Mesothelial cell of epicardium (in vitro differentiated cells): ENCODE measurements at regions not wholly inside any gene's neighbourhood (a gene's known extent, or its start where the extent isn't known, plus 50 kb on each side); places are given as distances from the start of the nearest gene placed in this dataset.

Experiments
- DNase-seq, 2 experiments: peaks; one replicate each; pipeline ENCODE4 v3.0.0; 2021; ENCODE audit warnings: low spot score in 2 of 2; ENCODE audit not compliant: unreplicated experiment in 2 of 2
- H3K27ac Mint-ChIP-seq: 2 replicates; pipeline ENCODE4 v1.8.0; 2021; ENCODE audit warnings: mixed read lengths
- H3K27me3 Mint-ChIP-seq: 2 replicates; pipeline ENCODE4 v1.8.0; 2021; ENCODE audit warnings: low read depth, mixed read lengths
- H3K36me3 Mint-ChIP-seq: 2 replicates; pipeline ENCODE4 v1.8.0; 2021; ENCODE audit warnings: mixed read lengths
- H3K4me1 Mint-ChIP-seq: 2 replicates; pipeline ENCODE4 v1.8.0; 2021; ENCODE audit warnings: mixed read lengths
- H3K4me3 Mint-ChIP-seq: 2 replicates; pipeline ENCODE4 v1.8.0; 2021; ENCODE audit warnings: mild to moderate bottlenecking, moderate library complexity, mixed read lengths
- H3K9me3 Mint-ChIP-seq: 2 replicates; pipeline ENCODE4 v1.8.0; 2021; ENCODE audit warnings: mixed read lengths
- TF ChIP-seq, protein P1 (sequence below): fragments of 200-600 bp; sonication (generic); IDR thresholded peaks from one replicate; pipeline ENCODE4 v1.5.0; 2021; ENCODE audit warnings: antibody characterized with exemption; ENCODE audit not compliant: unreplicated experiment

DNA sequence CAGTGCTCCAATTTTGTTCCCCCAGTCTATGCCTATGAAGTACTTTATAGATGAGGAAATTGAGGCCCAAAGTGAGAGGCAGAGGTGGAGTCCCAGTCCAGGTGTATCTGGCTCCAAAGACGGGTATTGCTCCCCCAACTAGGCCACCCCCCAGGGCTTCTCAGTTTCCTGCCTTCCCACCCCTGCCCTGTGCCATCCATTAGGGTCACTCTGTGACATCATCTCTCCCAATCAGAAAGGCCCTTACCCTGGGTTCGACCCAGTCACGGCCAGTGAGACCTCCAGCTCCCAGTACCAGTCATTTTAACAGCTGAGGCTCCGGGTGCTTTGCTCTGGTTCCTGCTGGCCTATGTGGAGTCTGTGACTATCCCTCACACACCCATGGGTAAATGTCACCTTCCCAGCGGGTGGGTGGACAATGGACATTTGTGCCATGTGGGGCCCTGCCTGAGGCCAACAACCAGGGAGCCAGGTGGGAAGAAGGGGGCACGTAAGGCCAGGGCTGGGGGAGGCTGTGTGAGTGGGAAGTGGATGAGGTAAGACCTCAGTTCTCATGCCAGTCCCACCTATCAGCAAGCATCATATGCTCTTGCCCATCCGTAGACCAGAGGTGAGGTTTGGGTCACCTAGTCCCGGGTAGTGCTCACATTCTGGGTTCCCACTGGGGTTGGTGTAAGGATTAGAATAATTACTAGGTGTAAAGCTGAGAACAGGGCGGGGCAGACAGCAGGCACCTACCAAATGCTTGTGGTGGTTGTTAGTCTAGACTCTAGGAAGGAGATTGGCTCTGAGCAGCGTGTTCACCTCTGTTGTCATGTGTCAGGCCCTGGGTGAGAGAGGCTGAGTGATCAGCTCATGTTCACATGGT is 685.9 kb downstream of the MATN1 start:
- H3K4me1 Mint-ChIP-seq: no peaks in the 10 kb centered on the region
- H3K27ac Mint-ChIP-seq: no peak overlapping the region
- DNase-seq: peak in 1 of 2 experiments; percentile 31

DNA sequence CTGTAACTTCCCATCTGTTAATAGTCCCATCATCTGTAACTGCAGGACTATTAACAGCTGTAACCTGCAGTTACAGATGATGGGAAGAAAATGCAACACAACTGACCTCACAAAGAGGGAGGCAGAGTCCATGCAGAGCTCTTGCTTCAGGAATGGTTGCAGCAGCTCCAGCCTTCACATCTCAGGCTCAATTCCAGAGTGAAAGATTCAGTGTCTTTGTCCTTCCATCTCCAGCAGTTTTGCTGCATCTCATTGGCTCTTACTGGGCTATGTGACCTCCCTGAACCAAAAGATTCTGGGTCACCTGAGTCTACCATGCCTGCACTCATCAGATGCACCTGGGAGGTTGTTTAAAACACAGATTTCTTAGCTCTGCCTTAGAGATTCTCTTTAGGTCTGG is 686.7 kb downstream of the MATN1 start:
- no peak overlapping the region for H3K27ac Mint-ChIP-seq
- TF ChIP-seq, protein P1, sequence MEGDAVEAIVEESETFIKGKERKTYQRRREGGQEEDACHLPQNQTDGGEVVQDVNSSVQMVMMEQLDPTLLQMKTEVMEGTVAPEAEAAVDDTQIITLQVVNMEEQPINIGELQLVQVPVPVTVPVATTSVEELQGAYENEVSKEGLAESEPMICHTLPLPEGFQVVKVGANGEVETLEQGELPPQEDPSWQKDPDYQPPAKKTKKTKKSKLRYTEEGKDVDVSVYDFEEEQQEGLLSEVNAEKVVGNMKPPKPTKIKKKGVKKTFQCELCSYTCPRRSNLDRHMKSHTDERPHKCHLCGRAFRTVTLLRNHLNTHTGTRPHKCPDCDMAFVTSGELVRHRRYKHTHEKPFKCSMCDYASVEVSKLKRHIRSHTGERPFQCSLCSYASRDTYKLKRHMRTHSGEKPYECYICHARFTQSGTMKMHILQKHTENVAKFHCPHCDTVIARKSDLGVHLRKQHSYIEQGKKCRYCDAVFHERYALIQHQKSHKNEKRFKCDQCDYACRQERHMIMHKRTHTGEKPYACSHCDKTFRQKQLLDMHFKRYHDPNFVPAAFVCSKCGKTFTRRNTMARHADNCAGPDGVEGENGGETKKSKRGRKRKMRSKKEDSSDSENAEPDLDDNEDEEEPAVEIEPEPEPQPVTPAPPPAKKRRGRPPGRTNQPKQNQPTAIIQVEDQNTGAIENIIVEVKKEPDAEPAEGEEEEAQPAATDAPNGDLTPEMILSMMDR: no peak
- no peak overlapping the region for H3K4me3 Mint-ChIP-seq
- H3K9me3 Mint-ChIP-seq: peaks cover 4% of the 10 kb centered on the region
- H3K27me3 Mint-ChIP-seq: no peaks in the 10 kb centered on the region
- no peaks in the 10 kb centered on the region for H3K4me1 Mint-ChIP-seq
- no peak for DNase-seq
- H3K36me3 Mint-ChIP-seq: no peaks in the 10 kb centered on the region

More for the DNA sequence above, 685.9 kb downstream of the MATN1 start:
- H3K27me3 Mint-ChIP-seq: no peaks in the 10 kb centered on the region
- TF ChIP-seq, protein P1: no peak
- peaks cover 4% of the 10 kb centered on the region for H3K9me3 Mint-ChIP-seq
- no peak overlapping the region for H3K4me3 Mint-ChIP-seq
- H3K36me3 Mint-ChIP-seq: no peaks in the 10 kb centered on the region

DNA sequence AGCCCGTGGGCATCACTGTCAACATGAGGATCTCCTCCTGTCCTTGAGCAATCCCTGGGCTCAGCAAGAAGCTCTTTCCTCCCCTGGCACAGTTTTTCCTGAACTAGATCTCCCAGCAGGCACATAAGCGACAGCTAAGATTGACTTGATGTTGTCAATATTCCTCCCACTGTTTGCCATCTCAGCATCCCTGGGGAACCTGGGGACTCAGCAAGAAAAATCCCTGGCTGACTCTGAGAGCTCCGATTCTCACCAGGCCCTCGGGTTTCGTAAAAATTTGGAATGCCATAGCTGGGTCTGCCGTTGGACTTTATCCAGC is 687.2 kb downstream of the MATN1 start:
- Mint-ChIP-seq H3K27me3 (no peaks in the 10 kb centered on the region), H3K9me3 (peaks cover 4% of the 10 kb centered on the region), H3K36me3 (no peaks in the 10 kb centered on the region), H3K4me1 (no peaks in the 10 kb centered on the region), H3K27ac (no peak overlapping the region), H3K4me3 (no peak overlapping the region)
- TF ChIP-seq, protein P1: no peak
- peak in 1 of 2 experiments; percentile 27 for DNase-seq

DNA sequence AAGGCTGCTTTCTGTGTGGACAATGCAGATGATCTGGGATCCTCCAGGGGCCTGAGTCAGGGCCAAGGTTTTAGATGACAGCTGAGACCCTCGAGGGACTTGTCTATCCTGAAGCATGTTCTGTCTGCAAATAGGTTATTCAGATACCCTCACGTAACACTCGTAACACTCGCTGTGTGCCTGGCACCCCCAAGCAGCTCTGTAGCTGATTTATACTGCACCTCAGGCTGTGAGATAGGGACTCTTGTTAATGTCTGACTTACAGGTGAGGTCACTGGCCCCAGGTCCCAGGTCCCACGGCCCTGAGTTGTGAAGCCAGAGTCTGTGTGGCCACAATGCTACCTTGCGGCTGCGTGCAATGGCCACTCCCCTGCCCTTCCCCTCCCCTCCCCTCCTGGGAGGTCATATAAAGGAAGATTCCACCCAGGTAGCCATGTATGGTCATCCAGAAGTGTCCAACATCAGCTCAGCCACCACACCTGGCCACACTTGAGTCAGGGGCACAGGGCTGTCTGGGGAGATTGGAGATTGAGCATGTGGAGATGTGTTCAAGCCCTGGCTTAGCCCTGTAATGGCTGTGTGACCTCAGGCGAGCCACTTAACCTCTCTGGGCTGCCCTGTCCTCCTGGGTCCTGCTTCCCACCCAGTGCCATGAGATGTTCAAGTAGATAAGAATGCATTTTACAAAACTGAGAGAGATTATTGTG is 687.7 kb downstream of the MATN1 start:
- Mint-ChIP-seq H3K27me3 (peaks cover 3% of the 10 kb centered on the region), H3K9me3 (peaks cover 4% of the 10 kb centered on the region), H3K36me3 (no peaks in the 10 kb centered on the region), H3K4me1 (no peaks in the 10 kb centered on the region), H3K4me3 (no peak overlapping the region), H3K27ac (no peak overlapping the region)
- DNase-seq: peak in 1 of 2 experiments; percentile 28
- TF ChIP-seq, protein P1: no peak

DNA sequence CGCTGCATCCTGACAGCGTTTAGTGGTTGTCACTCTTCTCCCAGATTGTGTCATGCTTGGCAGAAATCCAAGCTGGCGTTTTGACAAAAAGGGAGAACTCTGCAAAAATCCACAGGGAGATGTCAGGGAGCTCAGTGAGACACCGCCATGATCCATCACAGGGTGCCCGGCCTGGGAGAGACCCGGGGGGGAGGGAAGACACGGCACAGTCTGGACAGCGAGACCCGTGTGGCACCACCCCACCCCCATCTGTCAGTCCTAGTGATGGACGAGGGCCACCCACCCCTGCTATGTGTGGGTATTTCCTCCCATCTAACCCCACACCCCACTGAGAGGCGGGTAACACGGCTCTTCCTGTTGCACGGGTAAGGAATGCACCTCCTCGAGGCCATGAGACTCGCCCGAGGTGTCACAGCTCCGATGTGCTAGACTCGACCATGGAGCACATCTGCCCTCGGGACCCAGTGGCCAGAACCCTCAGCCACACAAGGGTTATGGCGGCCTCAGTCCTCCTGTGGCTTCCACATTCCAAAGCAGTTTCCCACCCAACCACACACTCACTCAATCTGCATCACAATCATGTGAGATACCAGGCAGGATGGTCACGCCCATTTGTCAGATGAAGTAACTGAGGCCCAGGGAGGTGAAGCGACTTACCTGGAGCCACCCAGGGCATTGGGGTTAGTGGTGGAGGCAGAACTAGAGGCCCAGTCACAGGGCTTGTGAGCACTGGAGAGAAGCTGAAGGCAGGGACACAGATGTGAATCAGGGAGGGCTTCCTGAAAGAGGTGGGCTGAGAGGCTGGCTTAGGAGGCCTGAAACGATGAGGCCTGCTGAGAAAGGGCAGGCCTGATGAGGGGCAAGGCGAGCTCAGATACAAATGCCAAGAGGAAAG is 688.5 kb downstream of the MATN1 start:
- H3K4me1 Mint-ChIP-seq: no peaks in the 10 kb centered on the region
- no peak overlapping the region for H3K4me3 Mint-ChIP-seq
- no peak overlapping the region for H3K27ac Mint-ChIP-seq
- peaks cover 4% of the 10 kb centered on the region for H3K9me3 Mint-ChIP-seq
- H3K27me3 Mint-ChIP-seq: peaks cover 5% of the 10 kb centered on the region
- DNase-seq: peak in 1 of 2 experiments; percentile 38
- H3K36me3 Mint-ChIP-seq: no peaks in the 10 kb centered on the region
- TF ChIP-seq, protein P1: no peak
